HFF-Myc (cell line): ENCODE measurements at regions not wholly inside any gene's neighbourhood (a gene's known extent, or its start where the extent isn't known, plus 50 kb on each side); places are given as distances from the start of the nearest gene placed in this dataset.

Experiments
- DNase-seq: peaks from one replicate; pipeline ENCODE4 v3.0.0-alpha.2; 2011; ENCODE audit warnings: low read depth; ENCODE audit errors: extremely low read depth
- H3K4me3 ChIP-seq: replicated peaks from 2 replicates; pipeline ENCODE4 v1.5.1; 2011; ENCODE audit warnings: low read depth, mild to moderate bottlenecking, control low read depth, low read length
- TF ChIP-seq, protein P1 (sequence below): IDR thresholded peaks from 2 replicates; pipeline ENCODE4 v1.5.1; 2012; ENCODE audit warnings: mild to moderate bottlenecking, low read depth, low read length, control low read depth; ENCODE audit errors: missing control alignments

- DNase-seq = no peak
- peak overlapping the region; percentile 90 for H3K4me3 ChIP-seq
- TF ChIP-seq, protein P1, sequence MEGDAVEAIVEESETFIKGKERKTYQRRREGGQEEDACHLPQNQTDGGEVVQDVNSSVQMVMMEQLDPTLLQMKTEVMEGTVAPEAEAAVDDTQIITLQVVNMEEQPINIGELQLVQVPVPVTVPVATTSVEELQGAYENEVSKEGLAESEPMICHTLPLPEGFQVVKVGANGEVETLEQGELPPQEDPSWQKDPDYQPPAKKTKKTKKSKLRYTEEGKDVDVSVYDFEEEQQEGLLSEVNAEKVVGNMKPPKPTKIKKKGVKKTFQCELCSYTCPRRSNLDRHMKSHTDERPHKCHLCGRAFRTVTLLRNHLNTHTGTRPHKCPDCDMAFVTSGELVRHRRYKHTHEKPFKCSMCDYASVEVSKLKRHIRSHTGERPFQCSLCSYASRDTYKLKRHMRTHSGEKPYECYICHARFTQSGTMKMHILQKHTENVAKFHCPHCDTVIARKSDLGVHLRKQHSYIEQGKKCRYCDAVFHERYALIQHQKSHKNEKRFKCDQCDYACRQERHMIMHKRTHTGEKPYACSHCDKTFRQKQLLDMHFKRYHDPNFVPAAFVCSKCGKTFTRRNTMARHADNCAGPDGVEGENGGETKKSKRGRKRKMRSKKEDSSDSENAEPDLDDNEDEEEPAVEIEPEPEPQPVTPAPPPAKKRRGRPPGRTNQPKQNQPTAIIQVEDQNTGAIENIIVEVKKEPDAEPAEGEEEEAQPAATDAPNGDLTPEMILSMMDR = no peak
These were observed 113.5 kb upstream of the BEND6 start for GRCh38 chr6:56841381-56841749.

- peak overlapping the region; percentile 90 for H3K4me3 ChIP-seq
- TF ChIP-seq, protein P1 = no peak
- DNase-seq = no peak
These were observed 114.2 kb upstream of the BEND6 start for GRCh38 chr6:56840467-56841380.

DNA sequence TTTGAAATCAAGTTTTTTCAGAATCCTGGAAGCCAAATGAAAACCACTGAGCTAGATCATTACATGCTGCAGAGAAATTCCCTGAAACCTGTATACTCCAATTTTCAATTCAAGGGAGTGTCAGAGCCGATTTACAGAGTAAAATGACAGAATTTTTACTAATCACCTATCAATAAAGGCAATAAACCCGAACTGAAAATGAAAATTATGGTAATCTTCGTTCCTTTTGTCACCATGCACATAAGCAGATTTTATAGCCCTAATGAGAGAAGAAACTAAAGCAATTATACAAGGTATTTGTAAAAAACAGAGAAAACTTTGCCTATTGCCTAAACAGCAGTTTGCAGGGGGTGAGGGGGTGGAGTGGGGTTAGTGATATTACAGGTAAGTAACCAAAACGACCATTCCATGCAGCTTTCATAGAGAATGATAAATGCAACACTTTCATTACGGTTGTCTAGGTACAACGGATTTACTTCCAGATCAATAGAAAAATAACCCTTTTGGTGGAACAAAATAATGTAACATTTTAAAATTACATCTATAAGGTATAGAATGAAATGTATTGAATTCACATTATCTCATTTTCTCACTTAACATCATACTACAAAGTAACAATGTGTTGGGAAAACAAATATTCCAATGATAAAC is 115.2 kb upstream of the BEND6 start:
- TF ChIP-seq, protein P1 = no peak
- no peak for DNase-seq
- H3K4me3 ChIP-seq = no peak overlapping the region

- no peak overlapping the region for H3K4me3 ChIP-seq
- TF ChIP-seq, protein P1 = no peak
- DNase-seq = no peak
These were observed 115.9 kb upstream of the BEND6 start for GRCh38 chr6:56838965-56839364.

- TF ChIP-seq, protein P1 = no peak
- DNase-seq = no peak
- H3K4me3 ChIP-seq = no peak overlapping the region
These were observed 116.8 kb upstream of the BEND6 start for GRCh38 chr6:56838016-56838555.

DNA sequence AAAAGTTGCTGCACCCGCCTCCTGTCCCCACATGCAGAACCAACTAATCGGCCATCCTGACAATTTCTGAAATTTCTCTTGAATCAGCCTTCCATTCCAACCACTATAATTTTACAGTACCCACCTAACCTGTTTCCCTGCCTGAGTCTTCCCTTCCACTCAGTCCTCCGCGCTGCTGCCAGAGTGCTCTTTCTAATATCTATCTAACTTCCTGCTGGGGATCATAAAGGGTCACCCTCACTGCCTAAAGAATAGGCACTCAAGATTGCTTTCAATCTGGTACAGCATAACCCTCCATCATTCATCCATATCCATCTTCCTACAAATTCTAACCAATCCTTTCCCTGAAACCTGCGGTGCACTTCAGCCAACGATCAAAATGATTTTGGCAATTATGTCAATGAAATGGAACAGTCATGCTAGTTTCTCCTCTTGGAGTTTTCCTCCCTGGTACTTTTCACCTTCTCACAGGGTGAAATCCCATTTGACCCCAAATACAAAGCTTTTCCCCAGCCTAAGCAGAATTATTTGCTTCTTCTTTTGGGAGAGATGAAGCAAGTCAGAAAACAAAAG is 117.5 kb upstream of the BEND6 start:
- TF ChIP-seq, protein P1 = no peak
- no peak for DNase-seq
- H3K4me3 ChIP-seq = no peak overlapping the region
